ENCODE measurements at regions not wholly inside any gene's neighbourhood (a gene's known extent, or its start where the extent isn't known, plus 50 kb on each side); places are given as distances from the start of the nearest gene placed in this dataset.

DNA sequence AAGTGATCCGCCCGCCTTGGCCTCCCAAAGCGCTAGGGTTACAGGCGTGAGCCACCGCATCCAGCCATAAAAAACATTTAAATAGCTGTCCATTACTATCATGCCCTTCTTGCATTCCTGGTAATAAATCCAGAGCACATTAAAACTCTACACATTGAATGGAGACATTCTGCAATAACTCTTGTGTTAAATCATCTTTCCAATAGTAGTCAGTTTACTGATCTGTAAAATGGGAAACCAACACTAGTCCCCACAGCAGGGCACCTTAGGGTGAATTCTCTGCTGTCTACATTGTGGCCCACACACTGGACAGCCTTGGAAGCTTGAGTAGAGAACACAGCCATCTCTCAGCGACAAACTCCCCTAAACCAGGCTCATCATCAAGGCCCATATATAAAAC lies 85.5 kb upstream of the NUDT4 start:
- TF ChIP-seq, protein P1, sequence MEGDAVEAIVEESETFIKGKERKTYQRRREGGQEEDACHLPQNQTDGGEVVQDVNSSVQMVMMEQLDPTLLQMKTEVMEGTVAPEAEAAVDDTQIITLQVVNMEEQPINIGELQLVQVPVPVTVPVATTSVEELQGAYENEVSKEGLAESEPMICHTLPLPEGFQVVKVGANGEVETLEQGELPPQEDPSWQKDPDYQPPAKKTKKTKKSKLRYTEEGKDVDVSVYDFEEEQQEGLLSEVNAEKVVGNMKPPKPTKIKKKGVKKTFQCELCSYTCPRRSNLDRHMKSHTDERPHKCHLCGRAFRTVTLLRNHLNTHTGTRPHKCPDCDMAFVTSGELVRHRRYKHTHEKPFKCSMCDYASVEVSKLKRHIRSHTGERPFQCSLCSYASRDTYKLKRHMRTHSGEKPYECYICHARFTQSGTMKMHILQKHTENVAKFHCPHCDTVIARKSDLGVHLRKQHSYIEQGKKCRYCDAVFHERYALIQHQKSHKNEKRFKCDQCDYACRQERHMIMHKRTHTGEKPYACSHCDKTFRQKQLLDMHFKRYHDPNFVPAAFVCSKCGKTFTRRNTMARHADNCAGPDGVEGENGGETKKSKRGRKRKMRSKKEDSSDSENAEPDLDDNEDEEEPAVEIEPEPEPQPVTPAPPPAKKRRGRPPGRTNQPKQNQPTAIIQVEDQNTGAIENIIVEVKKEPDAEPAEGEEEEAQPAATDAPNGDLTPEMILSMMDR (IDR thresholded peaks at IDR 0.05) = no peak
- TF ChIP-seq POLR2A (IDR thresholded peaks at IDR 0.05) = no peak

Data from Peyer's patch (tissue), 4 donors.